ENCODE measurements at regions not wholly inside any gene's neighbourhood (a gene's known extent, or its start where the extent isn't known, plus 50 kb on each side); places are given as distances from the start of the nearest gene placed in this dataset.

DNA sequence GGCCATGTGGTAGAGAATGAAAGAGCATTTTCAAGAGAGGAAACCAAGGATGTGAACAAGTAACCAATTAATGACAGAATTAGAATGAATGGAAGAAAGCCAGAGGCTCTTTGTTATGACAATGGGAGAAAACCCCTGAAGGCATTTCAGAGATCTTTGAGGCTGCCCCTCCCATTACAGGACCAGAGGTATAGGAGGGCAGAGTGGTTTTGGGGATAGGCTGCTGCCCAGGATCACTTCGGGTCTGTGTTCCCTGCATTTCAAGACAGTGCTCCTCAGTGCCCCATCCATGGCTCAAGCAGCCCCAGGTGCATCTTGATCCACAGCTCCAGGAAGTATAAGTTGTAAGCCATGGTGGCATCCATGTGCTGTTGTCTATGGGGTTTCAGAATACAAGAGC, 124.0 kb upstream of the HPF1 start:
- TF ChIP-seq, protein P1, sequence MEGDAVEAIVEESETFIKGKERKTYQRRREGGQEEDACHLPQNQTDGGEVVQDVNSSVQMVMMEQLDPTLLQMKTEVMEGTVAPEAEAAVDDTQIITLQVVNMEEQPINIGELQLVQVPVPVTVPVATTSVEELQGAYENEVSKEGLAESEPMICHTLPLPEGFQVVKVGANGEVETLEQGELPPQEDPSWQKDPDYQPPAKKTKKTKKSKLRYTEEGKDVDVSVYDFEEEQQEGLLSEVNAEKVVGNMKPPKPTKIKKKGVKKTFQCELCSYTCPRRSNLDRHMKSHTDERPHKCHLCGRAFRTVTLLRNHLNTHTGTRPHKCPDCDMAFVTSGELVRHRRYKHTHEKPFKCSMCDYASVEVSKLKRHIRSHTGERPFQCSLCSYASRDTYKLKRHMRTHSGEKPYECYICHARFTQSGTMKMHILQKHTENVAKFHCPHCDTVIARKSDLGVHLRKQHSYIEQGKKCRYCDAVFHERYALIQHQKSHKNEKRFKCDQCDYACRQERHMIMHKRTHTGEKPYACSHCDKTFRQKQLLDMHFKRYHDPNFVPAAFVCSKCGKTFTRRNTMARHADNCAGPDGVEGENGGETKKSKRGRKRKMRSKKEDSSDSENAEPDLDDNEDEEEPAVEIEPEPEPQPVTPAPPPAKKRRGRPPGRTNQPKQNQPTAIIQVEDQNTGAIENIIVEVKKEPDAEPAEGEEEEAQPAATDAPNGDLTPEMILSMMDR (IDR thresholded peaks at IDR 0.05), result no peak
- no peak for TF ChIP-seq POLR2A (IDR thresholded peaks at IDR 0.05)

All from esophagus squamous epithelium (tissue), 4 donors.